SU-DHL-6 (cell line): ENCODE measurements at regions not wholly inside any gene's neighbourhood (a gene's known extent, or its start where the extent isn't known, plus 50 kb on each side); places are given as distances from the start of the nearest gene placed in this dataset.

Experiments used
- EZH2phosphoT487 ChIP-seq: fragments of 200-600 bp; sonication (generic), shearing (Covaris generic); conservative IDR thresholded peaks from 2 replicates; pipeline ENCODE4 v1.6.1; 2018; ENCODE audit warnings: mild to moderate bottlenecking, antibody characterized with exemption, low read length, moderate library complexity, mixed read lengths
- TF ChIP-seq, protein P1 (sequence below): fragments of 200-600 bp; sonication (generic); IDR thresholded peaks from one replicate; pipeline ENCODE4 v1.5.1; 2017; ENCODE audit warnings: antibody characterized with exemption, mild to moderate bottlenecking, low read length, moderate library complexity; ENCODE audit not compliant: insufficient read depth, poor library complexity, severe bottlenecking

DNA sequence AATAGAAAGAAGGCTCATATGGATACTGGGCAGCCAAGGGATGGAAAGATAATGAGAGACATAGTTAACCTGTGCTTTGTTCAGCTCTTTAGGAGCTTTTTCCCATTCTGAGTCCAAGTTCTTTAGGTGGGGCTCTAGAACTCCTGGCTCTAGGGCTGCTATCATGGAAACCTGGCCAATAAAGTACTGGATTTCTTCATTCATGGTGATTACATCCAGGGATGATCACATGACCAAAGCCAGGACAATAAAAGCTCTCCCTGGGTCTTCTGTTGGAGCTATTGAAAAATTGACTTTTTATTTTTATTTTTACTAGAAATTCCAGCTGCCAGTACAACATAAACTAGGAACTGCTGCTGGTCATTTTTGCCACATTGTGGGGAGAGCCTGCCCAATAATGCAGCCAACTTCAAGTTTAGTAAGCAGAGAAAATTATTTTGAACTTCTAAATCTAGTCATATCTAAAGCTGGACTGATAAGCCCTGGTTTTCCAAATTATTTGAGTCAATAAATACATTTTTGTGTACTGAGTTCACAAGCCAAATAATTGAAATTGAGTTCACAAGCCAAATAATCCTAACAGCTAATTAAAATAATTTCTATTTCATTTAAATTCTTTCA lies 224.9 kb upstream of the STARD13 start:
- TF ChIP-seq, protein P1, sequence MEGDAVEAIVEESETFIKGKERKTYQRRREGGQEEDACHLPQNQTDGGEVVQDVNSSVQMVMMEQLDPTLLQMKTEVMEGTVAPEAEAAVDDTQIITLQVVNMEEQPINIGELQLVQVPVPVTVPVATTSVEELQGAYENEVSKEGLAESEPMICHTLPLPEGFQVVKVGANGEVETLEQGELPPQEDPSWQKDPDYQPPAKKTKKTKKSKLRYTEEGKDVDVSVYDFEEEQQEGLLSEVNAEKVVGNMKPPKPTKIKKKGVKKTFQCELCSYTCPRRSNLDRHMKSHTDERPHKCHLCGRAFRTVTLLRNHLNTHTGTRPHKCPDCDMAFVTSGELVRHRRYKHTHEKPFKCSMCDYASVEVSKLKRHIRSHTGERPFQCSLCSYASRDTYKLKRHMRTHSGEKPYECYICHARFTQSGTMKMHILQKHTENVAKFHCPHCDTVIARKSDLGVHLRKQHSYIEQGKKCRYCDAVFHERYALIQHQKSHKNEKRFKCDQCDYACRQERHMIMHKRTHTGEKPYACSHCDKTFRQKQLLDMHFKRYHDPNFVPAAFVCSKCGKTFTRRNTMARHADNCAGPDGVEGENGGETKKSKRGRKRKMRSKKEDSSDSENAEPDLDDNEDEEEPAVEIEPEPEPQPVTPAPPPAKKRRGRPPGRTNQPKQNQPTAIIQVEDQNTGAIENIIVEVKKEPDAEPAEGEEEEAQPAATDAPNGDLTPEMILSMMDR, result no peak
- no peak for TF ChIP-seq EZH2phosphoT487
